GM19035 (cell line): ENCODE measurements at regions not wholly inside any gene's neighbourhood (a gene's known extent, or its start where the extent isn't known, plus 50 kb on each side); places are given as distances from the start of the nearest gene placed in this dataset.

Experiments used
- ATAC-seq: cut with Tn5 transposase; IDR thresholded peaks from one replicate; pipeline ENCODE4 v1.9.1; 2021; ENCODE audit not compliant: unreplicated experiment

DNA sequence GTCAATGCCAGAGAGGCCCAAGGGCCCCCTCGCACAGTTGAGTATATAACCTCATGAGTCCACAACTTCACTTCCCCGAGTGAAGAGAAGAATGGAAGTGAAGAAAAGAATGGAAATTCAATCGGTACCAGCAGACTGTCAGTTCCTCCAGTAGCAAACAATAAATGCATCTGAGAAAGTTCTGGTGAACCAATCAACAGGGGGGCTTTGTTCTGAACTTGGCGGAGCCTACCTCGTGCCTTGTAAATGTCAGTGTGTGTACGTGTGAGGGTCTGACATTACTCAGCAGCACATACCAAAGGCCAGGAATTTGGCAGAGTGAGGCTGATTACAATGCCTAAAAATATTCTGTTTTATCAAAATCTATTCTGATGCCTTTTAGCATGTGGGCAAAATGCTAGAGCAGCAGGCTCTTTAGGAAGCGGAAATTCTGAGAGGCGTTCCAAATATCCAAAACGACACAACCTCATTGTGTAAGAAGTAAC lies 238.5 kb downstream of the LTN1 start:
- ATAC-seq = no peak

DNA sequence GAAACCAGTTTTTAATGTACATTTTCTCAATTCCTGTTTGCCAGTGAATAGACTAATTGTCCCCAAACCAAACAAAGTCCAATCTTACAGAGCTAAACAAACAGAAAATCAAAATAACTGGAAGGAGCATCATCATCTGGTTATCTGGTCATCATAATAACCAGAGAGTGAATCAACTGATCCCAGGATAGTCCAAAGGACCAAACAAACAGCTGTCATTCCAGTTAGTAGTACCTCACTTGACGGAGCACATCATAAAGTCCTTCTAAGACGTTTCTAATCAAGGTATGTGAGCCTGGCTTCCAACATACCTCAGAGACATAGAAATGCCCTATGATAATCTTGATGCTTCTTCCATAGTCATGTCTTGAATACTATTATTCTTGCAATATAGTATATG lies 240.5 kb downstream of the LTN1 start:
- ATAC-seq = no peak

DNA sequence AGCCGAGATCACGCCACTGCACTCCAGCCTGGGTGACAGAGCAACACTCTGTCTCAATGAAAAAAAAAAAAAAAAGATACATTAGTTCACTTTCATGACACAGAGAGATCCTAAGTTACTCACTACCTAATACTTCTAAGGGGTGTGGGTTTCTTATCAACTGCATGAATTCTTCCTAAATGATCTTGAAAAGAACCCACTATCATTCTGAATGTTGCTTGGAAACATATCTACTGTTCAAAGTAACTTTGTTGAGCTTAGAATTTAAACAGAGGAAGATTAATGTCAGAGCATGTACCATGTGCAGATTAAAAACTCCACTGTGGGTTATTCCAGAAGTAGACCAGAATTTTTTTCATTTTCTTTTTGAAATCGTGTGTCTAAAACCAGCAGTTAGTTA lies 241.5 kb downstream of the LTN1 start:
- ATAC-seq = no peak

DNA sequence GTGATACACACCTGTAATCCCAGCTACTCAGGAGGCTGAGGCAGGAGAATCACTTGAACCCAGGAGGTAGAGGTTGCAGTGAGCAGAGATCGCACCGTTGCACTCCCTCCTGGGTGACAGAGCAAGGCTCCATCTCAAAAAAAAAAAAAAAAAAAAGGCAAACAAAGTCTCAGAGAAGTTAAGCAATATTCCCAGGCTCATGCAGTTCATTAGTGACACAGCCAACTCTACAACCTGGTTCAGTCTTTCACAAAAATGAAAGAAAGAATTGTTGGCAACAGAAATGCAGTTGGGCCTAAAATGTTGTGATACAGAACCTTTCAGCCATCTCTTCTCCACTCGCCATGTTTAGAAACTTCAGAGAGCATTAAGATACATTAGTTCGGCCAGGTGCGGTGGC lies 242.1 kb downstream of the LTN1 start:
- no peak for ATAC-seq

DNA sequence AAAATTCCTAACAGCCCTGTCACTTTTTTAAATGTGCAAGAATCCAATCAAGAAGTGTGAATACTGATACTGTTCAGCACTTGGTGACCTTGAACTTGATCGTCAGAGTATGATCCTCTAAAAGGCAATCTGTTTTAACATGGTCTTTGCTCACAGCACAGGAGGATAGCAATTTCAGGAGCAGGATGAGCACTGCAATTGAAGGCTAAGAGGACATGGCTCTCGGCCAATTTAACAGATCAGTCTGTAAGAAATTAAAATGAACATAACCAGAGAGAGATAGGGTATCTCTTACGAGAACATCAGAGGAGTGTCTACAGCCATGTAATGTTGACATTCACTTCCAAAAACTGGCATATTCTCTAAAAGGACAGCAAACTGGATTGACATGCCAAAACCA lies 243.1 kb downstream of the LTN1 start:
- ATAC-seq = no peak

DNA sequence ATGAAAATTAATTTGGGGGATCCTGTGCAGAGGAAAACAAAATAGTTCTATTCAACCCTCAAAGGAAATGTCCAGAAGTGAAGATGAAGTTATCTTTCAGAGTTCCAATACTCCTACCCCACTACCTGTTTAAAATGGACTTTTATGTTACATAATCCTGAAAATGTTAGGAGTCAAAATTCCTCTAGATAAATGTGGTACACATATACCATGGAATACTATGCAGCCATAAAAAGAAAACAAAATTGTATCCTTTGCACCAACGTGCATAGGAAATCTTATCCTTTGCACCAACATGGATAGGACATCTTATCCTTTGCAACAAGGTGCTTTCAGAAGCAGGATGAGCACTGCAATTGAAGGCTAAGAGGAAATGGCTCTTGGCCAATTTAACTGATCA lies 245.2 kb downstream of the LTN1 start:
- no peak for ATAC-seq

DNA sequence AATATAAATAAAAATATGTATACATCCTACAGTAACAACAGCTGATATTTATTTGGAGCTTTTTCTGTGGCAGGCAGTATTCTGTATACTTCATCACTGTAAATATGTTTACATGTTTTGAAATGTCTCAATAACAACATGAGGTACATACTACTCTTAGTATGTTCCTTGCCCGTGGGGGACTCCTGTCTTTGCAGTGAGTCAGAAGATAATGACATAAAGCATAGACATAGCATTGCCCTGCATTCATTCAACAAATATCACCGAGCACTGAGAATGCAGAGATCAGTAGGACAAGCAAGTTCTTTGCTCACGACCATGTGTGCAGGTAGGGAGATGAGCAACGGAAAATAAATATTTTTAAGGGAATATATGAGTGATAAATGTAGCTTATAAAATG lies 246.5 kb downstream of the LTN1 start:
- ATAC-seq = no peak

DNA sequence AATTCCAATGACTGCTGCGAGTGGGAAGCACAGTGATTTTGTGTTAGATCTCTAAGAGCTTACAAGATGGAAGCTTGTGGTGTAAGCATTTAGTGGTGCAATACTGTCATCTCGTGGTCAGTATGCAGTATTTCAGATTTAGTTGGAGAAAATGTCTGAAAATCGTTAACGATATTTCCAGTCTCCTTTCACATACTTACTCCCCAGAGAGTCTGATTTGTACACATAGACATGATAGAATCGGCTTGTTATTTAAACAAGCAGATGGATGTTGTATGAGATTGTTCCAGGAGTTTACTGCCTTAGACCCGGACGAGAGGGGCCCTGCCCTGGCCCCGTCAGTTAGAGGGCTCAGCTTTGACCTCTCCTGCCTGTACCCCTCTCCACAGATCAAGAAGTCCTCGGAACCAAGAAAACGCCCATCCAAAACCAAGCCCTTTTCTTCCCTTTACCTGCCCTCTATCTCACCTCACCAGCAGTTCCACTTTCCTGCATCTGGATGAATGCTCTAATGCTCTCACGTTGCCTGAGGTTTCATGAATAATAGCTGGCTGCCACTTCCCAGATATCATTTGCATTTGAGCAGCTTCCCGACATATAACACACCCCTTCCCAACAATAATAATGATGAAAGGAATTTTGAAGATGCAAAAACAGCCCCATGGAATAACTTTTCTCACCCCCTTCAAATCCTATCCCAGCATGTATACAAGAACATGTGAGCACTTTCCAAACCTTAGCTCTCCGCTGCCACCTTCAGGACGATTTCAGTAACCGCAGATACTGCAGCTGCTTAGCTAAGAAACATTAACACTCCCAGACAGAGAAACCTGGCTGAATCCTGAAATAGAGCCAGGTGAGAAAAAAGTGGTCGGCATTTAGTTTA lies 247.3 kb downstream of the LTN1 start:
- peak; percentile 84 for ATAC-seq

DNA sequence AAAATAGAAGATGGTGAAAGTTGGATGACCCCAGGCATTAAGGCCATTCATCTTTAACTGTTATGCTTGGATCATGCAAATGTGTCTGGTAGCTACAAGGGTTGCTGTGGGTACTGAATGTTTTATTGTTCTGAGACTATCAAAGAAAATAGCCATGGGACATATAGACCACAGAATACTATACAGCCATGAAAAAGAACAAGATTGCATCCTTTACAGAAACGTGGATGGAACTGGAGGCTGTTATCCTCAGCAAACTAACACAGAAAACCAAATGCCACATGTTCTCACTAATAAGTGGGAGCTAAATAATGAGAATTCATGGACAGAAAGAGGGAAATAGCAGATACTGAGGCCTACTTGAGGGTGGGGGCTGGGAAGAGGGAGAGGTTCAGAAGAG lies 249.0 kb downstream of the LTN1 start:
- no peak for ATAC-seq

DNA sequence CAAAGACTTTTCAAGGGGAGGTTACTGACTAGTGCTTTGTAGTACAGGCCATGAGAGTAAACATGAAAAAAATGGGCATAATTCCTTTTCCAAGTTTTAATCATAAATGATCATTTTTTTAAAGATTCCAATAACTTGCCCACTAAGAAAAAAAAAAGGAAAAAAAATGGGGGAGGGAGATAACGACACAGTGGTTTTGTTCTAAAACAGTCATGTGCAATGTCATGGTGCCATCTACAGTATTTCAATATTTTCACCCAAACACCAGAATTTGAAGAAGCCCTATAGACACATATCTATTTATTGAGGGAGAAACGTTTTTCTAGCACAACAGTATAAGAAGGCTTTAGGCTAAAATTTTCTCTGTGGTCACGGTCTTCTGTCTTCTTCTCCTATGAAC lies 250.2 kb downstream of the LTN1 start:
- no peak for ATAC-seq

DNA sequence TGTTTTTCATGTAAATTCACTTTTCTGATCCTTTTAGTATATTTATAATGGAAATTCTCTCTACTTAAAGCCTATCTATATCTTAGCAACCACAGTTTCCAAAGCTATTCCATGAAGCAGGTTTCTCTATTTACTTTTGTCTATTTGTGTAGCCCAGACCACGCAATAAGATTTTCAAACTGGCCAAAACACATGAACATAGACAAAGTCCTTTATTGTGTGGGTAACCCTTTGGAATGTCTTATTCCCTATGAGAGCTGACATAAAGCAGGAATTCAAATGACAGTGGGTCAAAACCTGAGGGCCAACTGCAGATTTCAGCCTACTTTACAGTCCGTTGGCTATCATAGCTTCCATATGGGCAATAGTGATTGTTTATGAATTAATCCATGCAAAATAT lies 252.6 kb downstream of the LTN1 start:
- no peak for ATAC-seq

DNA sequence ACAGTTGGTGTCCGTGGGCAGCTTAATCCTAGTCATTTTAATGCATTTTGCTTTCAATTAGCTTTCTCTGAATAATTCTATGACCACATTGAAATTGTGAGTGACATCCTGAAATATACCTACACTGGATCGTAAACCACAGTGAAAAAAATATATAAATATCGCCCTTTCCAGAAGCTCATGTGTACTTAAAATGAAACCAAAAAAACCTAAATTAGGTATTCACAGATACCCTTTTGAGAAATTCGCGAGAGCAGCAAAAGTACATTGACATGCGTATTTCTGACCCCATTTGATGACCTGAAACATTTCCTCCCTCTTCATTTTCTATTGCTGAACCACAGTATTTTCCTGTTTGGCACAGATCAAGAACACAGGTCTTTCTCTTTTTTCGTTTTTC lies 253.8 kb downstream of the LTN1 start:
- peak; percentile 74 for ATAC-seq

DNA sequence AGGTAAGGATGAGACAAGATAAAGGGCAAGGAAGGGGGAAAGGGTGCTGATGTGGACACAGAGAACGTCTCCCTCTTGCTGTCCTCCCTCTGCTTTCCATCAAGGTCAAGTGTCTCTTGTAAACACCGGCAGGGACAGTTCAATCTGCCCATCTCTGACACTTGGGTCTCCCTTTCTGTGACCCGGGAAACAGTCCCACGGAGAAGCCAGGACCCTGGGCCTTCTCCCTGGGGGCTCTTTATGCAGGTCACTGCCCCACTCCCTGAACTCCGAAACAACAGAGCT lies 254.3 kb downstream of the LTN1 start:
- ATAC-seq = no peak

DNA sequence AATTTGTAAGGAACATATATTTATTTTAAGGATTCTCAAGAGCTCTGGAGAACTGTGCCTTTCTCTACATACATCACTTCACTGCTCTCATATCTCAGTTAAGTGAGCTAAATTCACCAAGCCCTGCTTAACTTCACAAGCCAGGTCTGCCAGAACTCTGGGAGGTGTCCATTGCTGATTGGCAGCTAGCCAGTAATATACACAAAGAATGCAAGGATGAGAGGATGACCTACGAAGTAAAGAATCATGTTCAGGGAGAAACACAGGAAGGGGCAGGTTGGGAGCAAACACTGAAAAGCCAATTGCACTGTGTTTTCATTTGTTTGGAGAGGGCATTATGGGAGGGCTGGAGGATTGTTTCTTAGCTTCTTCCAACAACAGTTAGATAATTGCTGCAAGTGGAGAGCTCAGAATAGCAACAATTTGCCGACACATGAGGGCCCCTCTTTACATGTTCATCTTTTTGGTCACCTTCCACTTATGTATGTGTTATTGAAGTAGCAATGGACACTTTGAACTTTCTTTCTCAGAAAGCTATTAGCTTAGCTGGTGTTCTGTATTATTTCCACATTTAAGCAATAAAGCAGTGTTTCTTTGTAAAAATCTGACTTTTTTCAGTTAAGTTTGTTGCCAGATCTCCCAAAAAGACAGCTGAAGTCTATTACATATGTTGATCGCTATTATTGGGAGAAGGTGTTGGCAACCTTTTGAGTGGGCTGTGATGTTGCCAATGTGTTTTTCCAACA lies 254.8 kb downstream of the LTN1 start:
- no peak for ATAC-seq

DNA sequence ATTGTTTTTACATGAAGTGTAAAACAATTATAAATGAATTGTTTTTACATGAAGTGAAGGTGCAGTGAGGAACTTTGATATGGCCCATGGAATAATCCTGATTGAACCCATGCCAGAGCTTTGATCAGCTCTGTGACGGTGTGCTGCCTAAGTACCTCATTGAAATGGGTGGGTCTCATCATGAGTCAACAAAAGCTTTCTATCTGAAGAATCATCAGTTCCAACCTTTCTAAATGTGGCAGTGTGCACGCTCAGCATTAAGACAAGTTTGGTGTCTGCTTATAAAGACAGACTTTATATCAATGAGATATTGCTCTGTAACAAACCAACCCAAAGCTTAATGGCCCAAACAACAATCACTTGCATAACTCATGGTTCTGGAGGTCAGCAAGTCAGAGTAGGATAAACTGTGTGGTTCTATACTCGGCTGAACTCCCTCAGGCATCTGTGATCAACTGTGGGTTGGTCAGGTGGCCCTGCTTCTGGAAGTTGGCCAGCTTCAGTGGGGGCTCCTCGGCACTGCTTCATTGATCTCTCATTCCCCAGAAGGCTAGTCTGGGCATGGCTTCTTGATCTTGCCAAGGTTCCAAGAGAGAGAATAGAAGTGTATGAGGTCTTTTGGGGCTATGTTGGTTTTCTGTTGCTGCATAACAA lies 258.0 kb downstream of the LTN1 start:
- no peak for ATAC-seq

DNA sequence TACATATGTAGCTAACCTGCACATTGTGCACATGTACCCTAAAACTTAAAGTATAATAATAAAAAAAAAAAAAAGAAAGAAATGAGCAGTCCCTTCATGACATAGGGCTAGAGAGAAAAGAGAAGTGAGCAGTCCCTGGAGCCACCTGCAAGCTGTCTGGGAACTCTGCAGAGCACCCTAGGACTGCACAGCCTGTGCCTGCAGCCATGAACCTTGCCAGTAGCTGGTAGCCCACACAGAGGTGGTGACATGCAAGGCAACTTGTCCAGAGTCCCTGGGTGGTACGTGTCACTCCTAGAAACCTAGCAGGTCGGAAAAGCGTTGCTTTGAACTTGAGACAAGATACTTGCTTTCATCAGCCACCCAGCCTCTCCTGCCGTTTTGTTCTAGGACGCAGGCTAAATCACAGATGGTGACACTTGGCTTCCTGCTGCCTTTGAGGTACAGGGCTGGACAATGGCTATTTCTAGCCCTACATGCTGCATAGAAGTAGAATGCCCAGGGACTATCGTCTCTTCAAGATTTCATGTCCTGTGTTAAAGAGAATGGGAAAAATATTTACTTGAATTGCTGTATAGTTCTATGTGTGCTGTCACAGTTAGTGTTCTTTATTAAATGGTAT lies 260.9 kb downstream of the LTN1 start:
- ATAC-seq = no peak

DNA sequence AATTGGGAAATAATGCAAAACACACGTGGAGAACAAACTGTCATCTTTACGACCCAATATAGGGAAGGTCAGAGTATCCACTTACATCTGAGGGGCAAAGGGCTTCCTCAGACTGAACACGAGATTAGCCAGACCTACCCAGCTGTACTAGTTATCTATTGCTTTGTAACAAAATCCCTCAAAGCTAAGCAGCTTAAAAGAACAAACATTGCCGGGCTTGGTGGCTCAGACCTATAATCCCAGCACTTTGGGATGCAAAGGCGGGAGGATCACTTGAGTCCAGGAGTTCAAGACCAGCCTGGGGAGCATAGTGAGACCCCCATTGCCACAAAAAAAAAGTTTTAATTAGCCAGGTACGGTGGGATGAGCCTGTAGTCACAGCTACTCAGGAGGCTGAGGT lies 262.8 kb downstream of the LTN1 start:
- no peak for ATAC-seq

DNA sequence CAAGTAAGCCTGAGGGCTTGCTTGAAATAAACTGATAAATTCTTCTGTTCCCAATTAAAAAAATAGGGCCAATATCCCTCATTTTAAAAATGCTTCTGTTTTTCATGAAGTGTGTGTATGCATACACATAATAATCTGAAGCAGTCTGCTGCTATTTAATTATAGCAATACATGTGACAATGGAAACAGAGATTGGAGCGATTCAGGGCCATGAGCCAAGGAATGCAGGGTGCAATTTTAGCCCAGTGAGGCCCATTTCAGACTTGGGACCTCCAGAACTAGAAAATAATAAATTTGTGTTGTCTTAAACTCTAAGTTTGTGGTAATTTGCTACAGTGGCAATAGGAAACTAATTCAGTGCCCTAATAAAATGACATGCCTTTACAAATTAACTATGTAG lies 264.9 kb downstream of the LTN1 start:
- no peak for ATAC-seq

DNA sequence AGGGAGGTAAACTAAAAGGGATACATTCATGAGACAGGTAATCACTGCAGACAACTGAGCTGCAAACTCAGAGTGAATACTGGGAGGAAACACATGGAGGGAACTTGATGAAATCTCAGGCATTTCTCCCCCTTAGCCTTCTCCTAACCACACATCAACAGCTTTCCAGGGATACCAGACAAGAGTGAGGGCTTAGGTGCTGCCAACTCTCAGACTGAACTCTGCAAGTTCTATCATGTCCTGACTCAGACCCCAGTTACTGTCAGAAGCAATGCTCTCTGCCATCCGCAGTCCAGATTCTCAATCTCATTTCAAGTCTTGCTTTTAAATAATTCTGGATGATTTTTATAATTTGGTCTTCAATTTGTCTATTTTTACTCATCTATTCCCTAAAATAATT lies 267.3 kb downstream of the LTN1 start:
- no peak for ATAC-seq

DNA sequence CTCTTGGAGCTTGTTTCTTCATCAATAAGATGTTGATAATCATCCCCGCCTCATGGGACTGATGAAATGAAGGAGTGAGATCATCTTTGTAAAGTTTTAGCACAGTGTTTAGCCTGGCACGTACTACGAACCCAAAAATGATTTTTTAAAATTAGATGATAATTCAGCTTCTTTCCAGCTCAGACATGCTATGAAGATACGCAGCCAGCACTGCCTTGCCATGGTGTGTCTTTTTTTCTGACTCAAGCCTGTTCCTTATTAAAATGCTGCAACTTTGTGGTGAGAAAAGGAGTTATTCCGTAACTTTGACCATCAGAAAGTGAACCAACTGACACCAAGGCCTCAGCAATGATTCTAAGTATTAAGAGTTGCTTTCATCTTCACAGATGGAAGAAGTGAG lies 269.0 kb downstream of the LTN1 start:
- ATAC-seq = no peak

DNA sequence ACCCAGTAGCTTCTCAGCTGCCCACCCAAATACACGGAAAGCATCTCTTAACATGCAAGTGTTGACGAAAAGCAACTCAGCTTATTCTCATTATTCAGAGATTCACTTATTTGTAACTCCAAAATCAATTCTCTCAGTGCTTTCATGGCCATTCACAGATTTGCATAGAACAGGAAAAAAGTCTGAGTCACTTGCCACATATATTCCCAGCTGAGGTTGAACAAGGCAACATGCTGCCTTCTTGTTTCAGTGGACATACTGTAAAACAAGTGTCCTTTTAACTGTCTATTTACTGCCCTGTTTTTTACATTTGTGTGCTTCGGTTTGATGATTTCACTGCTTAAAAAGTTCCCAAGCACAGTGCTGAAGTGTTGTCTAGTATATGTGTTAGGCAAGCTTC lies 273.0 kb downstream of the LTN1 start:
- no peak for ATAC-seq
